IMR-90 (cell line): ENCODE measurements at regions not wholly inside any gene's neighbourhood (a gene's known extent, or its start where the extent isn't known, plus 50 kb on each side); places are given as distances from the start of the nearest gene placed in this dataset.

ENCODE experiments used
- ATAC-seq: fragments of 200-7000 bp; cut with Tn5 transposase; 2 replicates; pipeline ENCODE4 v1.9.1; 2020; ENCODE audit warnings: low read depth, mild to moderate bottlenecking, moderate library complexity
- BruUV-seq: library from RNA; stranded (reverse); fragments of 400-500 nt; replicated peaks from 2 replicates; lab custom pipeline; 2021; lab: Mats Ljungman, UMichigan
- CTCF ChIA-PET: fragments of 300-600 bp; formaldehyde crosslinking; extraction: SDS; loops from one replicate; lab custom pipeline; 2021; ENCODE audit warnings: antibody characterized with exemption; lab: Yijun Ruan, JAX
- POLR2A ChIA-PET: fragments of 300-600 bp; sonication (Branson Sonifier 250); formaldehyde crosslinking; loops from one replicate; lab custom pipeline; 2022; ENCODE audit warnings: antibody characterized with exemption; ENCODE audit not compliant: unreplicated experiment; lab: Charles Lee
- DNase-seq: peaks from one replicate; pipeline ENCODE4 v3.0.0; 2013
- H2AFZ ChIP-seq: replicated peaks from 2 replicates; pipeline ENCODE3; 2013; ENCODE audit warnings: low read length, mild to moderate bottlenecking; ENCODE audit not compliant: poor library complexity
- H2AK5ac ChIP-seq: 2 replicates; pipeline ENCODE4 v1.6.1; 2013; ENCODE audit warnings: low read depth, low read length, inconsistent platforms
- H2AK9ac ChIP-seq: replicated peaks from 2 replicates; pipeline ENCODE3; 2013; ENCODE audit warnings: mild to moderate bottlenecking, low read depth, low read length, moderate library complexity; ENCODE audit not compliant: poor library complexity
- H2BK120ac ChIP-seq: 2 replicates; pipeline ENCODE4 v1.6.1; 2013; ENCODE audit warnings: low read depth, low read length, inconsistent platforms
- H2BK15ac ChIP-seq: 3 replicates; pipeline ENCODE4 v1.6.1; 2013; ENCODE audit warnings: low read depth, low read length, inconsistent platforms
- H2BK20ac ChIP-seq: 2 replicates; pipeline ENCODE4 v1.6.1; 2013; ENCODE audit warnings: low read depth, mild to moderate bottlenecking, inconsistent platforms, low read length, moderate library complexity
- H2BK5ac ChIP-seq: 2 replicates; pipeline ENCODE4 v1.6.1; 2013; ENCODE audit warnings: mild to moderate bottlenecking, low read depth, low read length, inconsistent platforms; ENCODE audit not compliant: poor library complexity, severe bottlenecking
- H3K14ac ChIP-seq: replicated peaks from 2 replicates; pipeline ENCODE4 v1.6.1; 2013; ENCODE audit warnings: low read depth, low read length, inconsistent platforms
- H3K18ac ChIP-seq: 2 replicates; pipeline ENCODE4 v1.6.1; 2013; ENCODE audit warnings: low read depth, low read length, control low read depth
- H3K23ac ChIP-seq: 2 replicates; pipeline ENCODE4 v1.6.1; 2013; ENCODE audit warnings: low read depth, low read length, inconsistent platforms
- H3K27ac ChIP-seq: 2 replicates; pipeline ENCODE4 v1.5.1; 2013; ENCODE audit warnings: mild to moderate bottlenecking, control low read depth, low read length; ENCODE audit not compliant: insufficient read depth
- H3K27me3 ChIP-seq: 2 replicates; pipeline ENCODE4 v1.6.1; 2013; ENCODE audit warnings: low read length; ENCODE audit not compliant: control insufficient read depth, insufficient read depth
- H3K36me3 ChIP-seq: 2 replicates; pipeline ENCODE4 v1.6.1; 2013; ENCODE audit warnings: low read length, mixed read lengths; ENCODE audit not compliant: control insufficient read depth, insufficient read depth
- H3K4ac ChIP-seq: 2 replicates; pipeline ENCODE4 v1.6.1; 2013; ENCODE audit warnings: low read depth, low read length, inconsistent platforms
- H3K4me1 ChIP-seq: 2 replicates; pipeline ENCODE4 v1.6.1; 2013; ENCODE audit warnings: low read length, mixed read lengths; ENCODE audit not compliant: control insufficient read depth, insufficient read depth
- H3K4me2 ChIP-seq: 2 replicates; pipeline ENCODE4 v1.6.1; 2013; ENCODE audit warnings: low read depth, mild to moderate bottlenecking, control low read depth, low read length, moderate library complexity
- H3K4me3 ChIP-seq: 2 replicates; pipeline ENCODE4 v1.5.1; 2013; ENCODE audit warnings: low read depth, mild to moderate bottlenecking, control low read depth, low read length, moderate library complexity; ENCODE audit not compliant: insufficient read depth
- H3K56ac ChIP-seq: 2 replicates; pipeline ENCODE4 v1.6.1; 2013; ENCODE audit warnings: low read length, inconsistent platforms; ENCODE audit not compliant: insufficient read depth; ENCODE audit errors: extremely low read depth
- H3K79me1 ChIP-seq, 2 experiments: 2 replicates each; pipeline ENCODE4 v1.6.1; 2013; ENCODE audit warnings: low read length in 2 of 2, inconsistent platforms in 1 of 2, low read depth in 1 of 2
- H3K9ac ChIP-seq: 2 replicates; pipeline ENCODE4 v1.6.1; 2013; ENCODE audit warnings: low read depth, low read length, control low read depth
- H3K9me1 ChIP-seq: 2 replicates; pipeline ENCODE4 v1.6.1; 2013; ENCODE audit warnings: low read length, inconsistent platforms; ENCODE audit not compliant: insufficient read depth
- H3K9me3 ChIP-seq: 2 replicates; pipeline ENCODE4 v1.6.1; 2013; ENCODE audit warnings: low read length; ENCODE audit not compliant: control insufficient read depth, insufficient read depth
- H4K20me1 ChIP-seq: 2 replicates; pipeline ENCODE4 v1.6.1; 2013; ENCODE audit warnings: low read length, inconsistent platforms; ENCODE audit not compliant: insufficient read depth
- H4K5ac ChIP-seq: 2 replicates; pipeline ENCODE4 v1.6.1; 2013; ENCODE audit warnings: mild to moderate bottlenecking, low read depth, low read length, control low read depth
- H4K8ac ChIP-seq, 2 experiments: 2 replicates each; pipeline ENCODE4 v1.6.1; 2013; ENCODE audit warnings: low read depth in 2 of 2, low read length in 2 of 2, control low read depth in 1 of 2, inconsistent platforms in 1 of 2
- H4K91ac ChIP-seq: 2 replicates; pipeline ENCODE4 v1.6.1; 2013; ENCODE audit warnings: low read depth, low read length, inconsistent platforms; ENCODE audit not compliant: insufficient read depth
- BHLHE40 ChIP-seq: fragments of 150-350 bp; IDR thresholded peaks from 2 replicates; pipeline ENCODE4 v1.6.1; 2016; ENCODE audit warnings: mild to moderate bottlenecking, low read depth, low read length
- CEBPB ChIP-seq: IDR thresholded peaks from 2 replicates; pipeline ENCODE4 v1.6.1; 2012; ENCODE audit warnings: low read depth, low read length, improper control_type of control experiment
- CHD1 ChIP-seq: IDR thresholded peaks from 2 replicates; pipeline ENCODE4 v1.6.1; 2012; ENCODE audit warnings: low read depth, low read length, improper control_type of control experiment
- MAFK ChIP-seq: IDR thresholded peaks from 2 replicates; pipeline ENCODE4 v1.6.1; 2012; ENCODE audit warnings: low read depth, low read length, improper control_type of control experiment
- MAZ ChIP-seq: IDR thresholded peaks from 2 replicates; pipeline ENCODE4 v1.6.1; 2012; ENCODE audit warnings: low read depth, mild to moderate bottlenecking, low read length, improper control_type of control experiment, moderate library complexity, borderline replicate concordance
- MXI1 ChIP-seq: IDR thresholded peaks from 2 replicates; pipeline ENCODE4 v1.6.1; 2012; ENCODE audit warnings: low read depth, mild to moderate bottlenecking, low read length, moderate library complexity, borderline replicate concordance
- NFE2L2 ChIP-seq: fragments of 150-350 bp; IDR thresholded peaks from 2 replicates; pipeline ENCODE4 v1.6.1; 2016; ENCODE audit warnings: low read depth, mild to moderate bottlenecking, low read length
- POLR2A ChIP-seq: IDR thresholded peaks from 2 replicates; pipeline ENCODE4 v1.6.1; 2012; ENCODE audit warnings: mild to moderate bottlenecking, low read depth, low read length
- RAD21 ChIP-seq: IDR thresholded peaks from 2 replicates; pipeline ENCODE4 v1.6.1; 2012; ENCODE audit warnings: low read length, improper control_type of control experiment
- RCOR1 ChIP-seq: IDR thresholded peaks from 2 replicates; pipeline ENCODE4 v1.6.1; 2012; ENCODE audit warnings: mild to moderate bottlenecking, low read length, improper control_type of control experiment; ENCODE audit not compliant: insufficient replicate concordance
- RFX5 ChIP-seq: IDR thresholded peaks from 2 replicates; pipeline ENCODE4 v1.8.0; 2012; ENCODE audit warnings: low read depth, mild to moderate bottlenecking, low read length, moderate library complexity
- SMC3 ChIP-seq: fragments of 150-350 bp; IDR thresholded peaks from 2 replicates; pipeline ENCODE4 v1.6.1; 2016; ENCODE audit warnings: low read depth, mild to moderate bottlenecking, antibody characterized with exemption, low read length, moderate library complexity
- WGBS, 2 experiments: methylation state at CpG; one replicate each; pipeline versions ENCODE4 v1.1.5 to v1.1.7; 2013; ENCODE audit warnings: missing lambda C conversion rate in 2 of 2; ENCODE audit not compliant: insufficient read length in 1 of 2; ENCODE audit errors: extremely low coverage in 2 of 2; 5-methylcytosine and 5-hydroxymethylcytosine counted together
- dilution Hi-C: fragments of 300-500 bp; cut with HindIII; formaldehyde crosslinking; loops from one replicate; pipeline ENCODE4 v1.14.3; 2018; ENCODE audit warnings: low sequenced_read_pairs; ENCODE audit not compliant: unreplicated experiment
- in situ Hi-C: fragments of 300-500 bp; cut with MboI; formaldehyde crosslinking; loops from 3 replicates; pipeline ENCODE4 v1.14.3; 2019; ENCODE audit warnings: low sequenced_read_pairs, inconsistent platforms, mixed read lengths
- intact Hi-C: fragments of 100-400 bp; cut with micrococcal nuclease; formaldehyde crosslinking; loops from 2 replicates; pipeline ENCODE4 v1.10.0; 2022
- TF ChIP-seq, protein P1 (sequence below): fragments of 150-350 bp; IDR thresholded peaks from 2 replicates; pipeline ENCODE4 v1.6.1; 2017; ENCODE audit warnings: mild to moderate bottlenecking, antibody characterized with exemption, low read length, low read depth
- TF ChIP-seq, protein P2 (sequence below): fragments of 150-350 bp; IDR thresholded peaks from 2 replicates; pipeline ENCODE4 v1.6.1; 2016; ENCODE audit warnings: low read depth, mild to moderate bottlenecking, low read length, moderate library complexity, borderline replicate concordance

DNA sequence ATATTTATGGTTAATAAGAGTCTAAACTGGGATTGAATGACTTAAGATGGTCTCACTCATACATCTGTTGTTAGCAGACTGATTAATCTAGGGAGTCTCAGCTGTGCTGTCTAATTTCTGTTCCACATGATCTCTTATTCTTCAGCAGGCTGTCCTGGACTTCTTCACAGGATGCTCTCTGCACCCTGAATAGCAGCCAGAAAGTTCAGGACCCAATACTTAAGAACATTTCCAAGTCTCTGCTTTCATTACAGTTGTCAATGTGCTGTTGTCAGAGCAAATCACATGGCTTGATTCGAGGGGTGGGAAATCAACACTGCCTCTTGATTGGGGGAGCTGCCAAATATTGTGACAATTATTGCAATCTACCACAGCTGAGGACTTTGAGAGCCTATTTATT lies 627.1 kb upstream of the SLC8A1 start:
- Histone ChIP-seq H4K8ac (no peak overlapping the region), H3K4me2 (no peak overlapping the region), H3K36me3 (no peaks in the 10 kb centered on the region), H2BK120ac (no peak overlapping the region), H3K23ac (no peak overlapping the region), H4K5ac (no peak overlapping the region), H3K4ac (no peak overlapping the region), H3K18ac (no peak overlapping the region), H2AK5ac (no peak overlapping the region), H3K27me3 (no peaks in the 10 kb centered on the region), H2BK5ac (no peak overlapping the region), H4K91ac (no peak overlapping the region), H3K4me1 (no peaks in the 10 kb centered on the region), H3K9me1 (no peaks in the 10 kb centered on the region), H2BK15ac (no peak overlapping the region), H3K9me3 (no peaks in the 10 kb centered on the region), H3K9ac (no peak overlapping the region), H3K56ac (no peak overlapping the region), H2AFZ (no peak overlapping the region), H3K27ac (no peak overlapping the region), H3K4me3 (no peak overlapping the region), H2AK9ac (no peak overlapping the region), H3K79me1 (no peaks in the 10 kb centered on the region), H4K20me1 (no peaks in the 10 kb centered on the region), H3K14ac (no peak overlapping the region), H2BK20ac (no peak overlapping the region)
- dilution Hi-C loops: no loop called here
- no peak for TF ChIP-seq SMC3
- no peak for TF ChIP-seq MAFK
- TF ChIP-seq MXI1: no peak
- no peak for TF ChIP-seq BHLHE40
- no peak for TF ChIP-seq CEBPB
- TF ChIP-seq NFE2L2: no peak
- TF ChIP-seq, protein P1, sequence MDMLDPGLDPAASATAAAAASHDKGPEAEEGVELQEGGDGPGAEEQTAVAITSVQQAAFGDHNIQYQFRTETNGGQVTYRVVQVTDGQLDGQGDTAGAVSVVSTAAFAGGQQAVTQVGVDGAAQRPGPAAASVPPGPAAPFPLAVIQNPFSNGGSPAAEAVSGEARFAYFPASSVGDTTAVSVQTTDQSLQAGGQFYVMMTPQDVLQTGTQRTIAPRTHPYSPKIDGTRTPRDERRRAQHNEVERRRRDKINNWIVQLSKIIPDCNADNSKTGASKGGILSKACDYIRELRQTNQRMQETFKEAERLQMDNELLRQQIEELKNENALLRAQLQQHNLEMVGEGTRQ: no peak
- no peak for TF ChIP-seq RCOR1
- TF ChIP-seq MAZ: no peak
- TF ChIP-seq RFX5: no peak
- TF ChIP-seq, protein P2, sequence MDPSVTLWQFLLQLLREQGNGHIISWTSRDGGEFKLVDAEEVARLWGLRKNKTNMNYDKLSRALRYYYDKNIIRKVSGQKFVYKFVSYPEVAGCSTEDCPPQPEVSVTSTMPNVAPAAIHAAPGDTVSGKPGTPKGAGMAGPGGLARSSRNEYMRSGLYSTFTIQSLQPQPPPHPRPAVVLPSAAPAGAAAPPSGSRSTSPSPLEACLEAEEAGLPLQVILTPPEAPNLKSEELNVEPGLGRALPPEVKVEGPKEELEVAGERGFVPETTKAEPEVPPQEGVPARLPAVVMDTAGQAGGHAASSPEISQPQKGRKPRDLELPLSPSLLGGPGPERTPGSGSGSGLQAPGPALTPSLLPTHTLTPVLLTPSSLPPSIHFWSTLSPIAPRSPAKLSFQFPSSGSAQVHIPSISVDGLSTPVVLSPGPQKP: no peak
- no peak for TF ChIP-seq POLR2A
- TF ChIP-seq CHD1: no peak
- TF ChIP-seq RAD21: no peak
- in situ Hi-C loops: no loop called here
- no peak for DNase-seq
- ATAC-seq: no peak
- intact Hi-C loops: no loop called here
- WGBS, 2 experiments: no CpG with 5 or more reads among the region's 1 CpG
- ChIA-PET POLR2A (no interaction called here), CTCF (no interaction called here)
- BruUV-seq: no TSS peak
